SJCRH30 (cell line): ENCODE measurements at regions not wholly inside any gene's neighbourhood (a gene's known extent, or its start where the extent isn't known, plus 50 kb on each side); places are given as distances from the start of the nearest gene placed in this dataset.

Experiments
- DNase-seq, 2 experiments: peaks; one replicate each; pipeline ENCODE4 v3.0.0-alpha.2; 2015 to 2020
- H3K27ac ChIP-seq: fragments of 250-450 bp; sonication (Bioruptor Pico); 2 replicates; pipeline ENCODE4 v1.5.1; 2020; ENCODE audit warnings: mild to moderate bottlenecking, moderate library complexity
- H3K27me3 ChIP-seq: fragments of 250-450 bp; sonication (Bioruptor Pico); 2 replicates; pipeline ENCODE4 v1.5.1; 2020; ENCODE audit warnings: mild to moderate bottlenecking, moderate library complexity
- H3K36me3 ChIP-seq: fragments of 250-450 bp; sonication (Bioruptor Pico); 2 replicates; pipeline ENCODE4 v1.5.1; 2020; ENCODE audit warnings: mild to moderate bottlenecking, moderate library complexity
- H3K4me1 ChIP-seq: fragments of 250-450 bp; sonication (Bioruptor Pico); 2 replicates; pipeline ENCODE4 v1.5.1; 2020; ENCODE audit warnings: mild to moderate bottlenecking, moderate library complexity
- H3K4me3 ChIP-seq: fragments of 250-450 bp; sonication (Bioruptor Pico); 2 replicates; pipeline ENCODE4 v1.5.1; 2020; ENCODE audit warnings: mild to moderate bottlenecking, moderate library complexity
- H3K9me3 ChIP-seq: fragments of 250-450 bp; sonication (Bioruptor Pico); replicated peaks from 2 replicates; pipeline ENCODE4 v1.5.1; 2020; ENCODE audit warnings: mild to moderate bottlenecking, moderate library complexity

DNA sequence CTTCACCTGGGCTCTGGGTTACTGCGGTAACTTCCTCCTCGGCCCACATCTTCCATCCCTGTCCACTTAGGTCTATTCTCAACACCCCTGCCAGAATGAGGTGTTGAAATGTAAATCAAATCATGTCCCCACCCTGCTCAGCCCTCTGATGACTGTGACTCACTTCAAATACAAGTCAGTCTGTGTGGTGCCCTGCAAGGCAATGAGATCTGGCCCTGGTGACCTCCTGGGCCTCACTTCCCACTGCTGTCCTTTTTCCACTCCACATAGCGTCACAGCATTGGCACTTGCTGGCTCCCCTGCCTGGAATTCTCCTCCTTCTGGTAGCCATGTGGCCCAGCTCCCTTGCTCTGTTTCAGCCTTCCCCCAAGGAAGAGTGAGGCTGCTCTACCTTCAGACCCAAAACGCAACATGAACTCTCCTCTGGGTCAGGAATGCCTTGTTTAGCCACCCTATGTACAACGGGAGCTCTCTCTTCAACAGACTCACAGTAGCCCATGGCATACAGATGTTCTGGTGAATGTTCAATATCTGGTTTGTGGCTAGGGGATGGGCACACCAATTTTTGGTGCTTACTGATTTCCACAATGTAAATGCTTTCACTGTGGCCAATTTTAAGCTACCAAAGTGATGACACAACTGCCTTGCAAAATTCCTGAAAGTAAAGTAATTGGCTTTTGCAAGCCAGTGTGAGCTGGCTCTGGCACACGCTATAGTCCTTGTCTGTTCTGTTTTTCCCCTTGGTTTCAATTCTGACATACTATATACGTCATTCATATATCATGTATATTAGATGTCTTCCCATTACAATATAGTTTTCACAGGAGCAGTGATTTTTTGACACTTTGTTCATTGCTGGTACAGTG lies 550.3 kb upstream of the HS6ST1 start:
- Histone ChIP-seq H3K9me3 (no peaks in the 10 kb centered on the region), H3K4me1 (no peaks in the 10 kb centered on the region), H3K4me3 (no peak overlapping the region), H3K27ac (no peak overlapping the region), H3K27me3 (no peaks in the 10 kb centered on the region; the same call in 1 of the 2 replicates), H3K36me3 (no peaks in the 10 kb centered on the region)
- no peak for DNase-seq

DNA sequence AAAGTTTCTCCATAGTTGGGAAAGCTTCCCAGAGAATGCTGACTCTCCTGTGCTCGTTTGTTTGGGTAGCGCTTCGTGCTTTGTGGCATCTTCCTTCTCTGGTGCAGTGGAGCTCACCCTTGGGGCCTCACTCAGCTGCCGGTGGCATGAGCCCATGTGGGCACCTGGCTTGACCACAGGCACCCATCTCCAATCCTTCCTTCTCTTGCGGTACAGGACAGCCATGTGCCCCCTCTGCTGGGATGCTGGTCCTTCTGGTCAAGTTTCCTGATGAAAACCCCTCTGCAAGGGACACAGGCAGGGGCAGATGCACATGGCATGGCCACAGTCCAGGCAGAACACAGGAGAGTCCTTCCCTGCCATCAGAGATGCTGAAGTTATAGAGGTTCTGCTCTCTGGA lies 555.9 kb upstream of the HS6ST1 start:
- H3K4me1 ChIP-seq: no peaks in the 10 kb centered on the region
- DNase-seq: no peak
- H3K4me3 ChIP-seq: no peak overlapping the region
- no peak overlapping the region for H3K27ac ChIP-seq
- no peaks in the 10 kb centered on the region for H3K36me3 ChIP-seq
- H3K27me3 ChIP-seq: no peaks in the 10 kb centered on the region
- H3K9me3 ChIP-seq: no peaks in the 10 kb centered on the region

DNA sequence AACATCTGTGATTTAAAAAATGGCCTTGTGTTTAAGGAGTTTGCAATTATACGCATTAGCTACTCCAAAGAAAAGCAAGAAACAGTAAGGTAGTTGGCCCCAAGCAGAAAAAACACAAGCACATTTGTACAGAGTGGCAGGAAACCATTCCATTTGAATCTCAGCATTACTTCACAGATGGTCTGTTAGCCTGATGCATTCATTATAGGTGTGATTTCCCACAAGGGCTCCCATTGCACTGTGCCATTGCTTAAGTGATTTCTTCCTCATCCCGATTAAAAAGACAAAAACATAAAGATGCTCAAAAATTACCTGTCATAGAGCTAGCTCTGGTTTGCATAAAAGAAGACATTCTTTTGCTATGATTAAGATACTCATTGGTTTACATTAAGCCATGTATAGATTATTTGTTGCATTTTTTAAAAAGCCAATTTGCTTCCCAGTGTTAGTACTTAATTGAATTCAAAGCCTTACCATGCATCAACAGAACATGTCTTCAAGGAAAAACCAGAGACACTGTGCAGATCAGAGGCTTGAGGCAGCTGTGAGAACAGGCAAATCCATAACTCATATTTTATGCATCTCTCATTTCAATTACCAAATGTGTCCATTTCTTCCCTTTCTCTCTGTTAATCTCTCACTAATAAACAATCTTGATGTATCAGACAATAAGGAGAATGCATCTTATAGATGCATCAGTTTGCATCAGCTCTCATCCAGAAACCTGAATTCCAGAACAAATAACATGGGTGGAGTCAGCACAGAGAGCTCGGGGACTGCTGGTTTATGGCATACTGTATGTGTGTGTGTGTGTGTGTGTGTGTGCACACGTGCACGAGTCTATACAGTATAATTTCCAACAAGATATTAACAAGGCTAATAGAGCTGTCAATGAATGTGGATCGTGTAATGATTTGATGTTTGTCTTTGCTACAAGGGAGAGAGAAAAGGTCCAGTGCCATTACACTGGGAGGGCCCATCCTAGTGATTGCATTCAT lies 558.6 kb upstream of the HS6ST1 start:
- no peaks in the 10 kb centered on the region for H3K36me3 ChIP-seq
- no peaks in the 10 kb centered on the region for H3K9me3 ChIP-seq
- no peak overlapping the region for H3K27ac ChIP-seq
- no peak overlapping the region for H3K4me3 ChIP-seq
- no peaks in the 10 kb centered on the region for H3K27me3 ChIP-seq
- DNase-seq: no peak
- H3K4me1 ChIP-seq: no peaks in the 10 kb centered on the region

DNA sequence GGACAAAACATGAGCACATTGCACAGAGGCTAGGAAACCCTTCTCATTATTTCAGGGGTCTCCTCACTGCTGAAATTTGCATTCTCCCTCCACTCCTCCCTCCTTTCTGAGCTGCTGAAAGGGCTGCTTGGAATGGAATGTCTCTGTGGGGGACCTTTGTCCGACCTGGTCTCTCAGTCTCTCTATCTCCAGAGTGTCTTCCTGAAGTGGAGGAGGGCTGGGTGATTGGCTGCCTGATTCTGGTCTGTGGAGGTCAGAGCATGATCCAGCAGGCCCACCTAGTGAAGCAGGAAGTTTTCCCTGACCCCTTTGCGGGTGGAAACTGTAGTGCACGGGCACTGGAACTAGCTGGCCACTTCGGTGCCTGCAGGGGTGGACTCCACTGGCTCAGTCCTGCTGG lies 560.5 kb upstream of the HS6ST1 start:
- no peak overlapping the region for H3K4me3 ChIP-seq
- H3K4me1 ChIP-seq: no peaks in the 10 kb centered on the region
- DNase-seq: no peak
- H3K9me3 ChIP-seq: no peaks in the 10 kb centered on the region
- H3K27me3 ChIP-seq: no peaks in the 10 kb centered on the region
- H3K36me3 ChIP-seq: no peaks in the 10 kb centered on the region
- no peak overlapping the region for H3K27ac ChIP-seq

DNA sequence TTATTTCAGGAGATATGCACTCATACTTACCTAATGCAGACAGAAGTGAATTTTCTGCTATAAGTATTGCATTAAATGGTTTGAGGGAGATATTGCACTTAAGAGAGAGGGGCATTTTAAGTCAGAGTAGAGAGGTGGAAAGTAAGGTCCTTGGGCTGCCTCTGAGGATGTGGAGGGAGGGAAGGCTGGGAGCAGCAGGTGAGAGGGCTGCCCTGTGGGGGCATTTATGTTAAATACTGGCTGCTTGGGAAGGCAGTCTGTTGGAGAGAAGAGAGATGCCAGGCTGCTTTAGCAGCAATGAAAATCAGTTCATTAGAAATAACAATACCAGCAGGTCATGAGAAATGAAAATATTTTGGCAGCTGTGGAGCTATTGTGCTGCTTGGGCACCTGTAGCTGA lies 576.2 kb upstream of the HS6ST1 start:
- Histone ChIP-seq H3K36me3 (no peaks in the 10 kb centered on the region), H3K4me1 (no peaks in the 10 kb centered on the region), H3K9me3 (no peaks in the 10 kb centered on the region), H3K4me3 (no peak overlapping the region), H3K27ac (no peak overlapping the region), H3K27me3 (no peaks in the 10 kb centered on the region)
- DNase-seq: no peak

DNA sequence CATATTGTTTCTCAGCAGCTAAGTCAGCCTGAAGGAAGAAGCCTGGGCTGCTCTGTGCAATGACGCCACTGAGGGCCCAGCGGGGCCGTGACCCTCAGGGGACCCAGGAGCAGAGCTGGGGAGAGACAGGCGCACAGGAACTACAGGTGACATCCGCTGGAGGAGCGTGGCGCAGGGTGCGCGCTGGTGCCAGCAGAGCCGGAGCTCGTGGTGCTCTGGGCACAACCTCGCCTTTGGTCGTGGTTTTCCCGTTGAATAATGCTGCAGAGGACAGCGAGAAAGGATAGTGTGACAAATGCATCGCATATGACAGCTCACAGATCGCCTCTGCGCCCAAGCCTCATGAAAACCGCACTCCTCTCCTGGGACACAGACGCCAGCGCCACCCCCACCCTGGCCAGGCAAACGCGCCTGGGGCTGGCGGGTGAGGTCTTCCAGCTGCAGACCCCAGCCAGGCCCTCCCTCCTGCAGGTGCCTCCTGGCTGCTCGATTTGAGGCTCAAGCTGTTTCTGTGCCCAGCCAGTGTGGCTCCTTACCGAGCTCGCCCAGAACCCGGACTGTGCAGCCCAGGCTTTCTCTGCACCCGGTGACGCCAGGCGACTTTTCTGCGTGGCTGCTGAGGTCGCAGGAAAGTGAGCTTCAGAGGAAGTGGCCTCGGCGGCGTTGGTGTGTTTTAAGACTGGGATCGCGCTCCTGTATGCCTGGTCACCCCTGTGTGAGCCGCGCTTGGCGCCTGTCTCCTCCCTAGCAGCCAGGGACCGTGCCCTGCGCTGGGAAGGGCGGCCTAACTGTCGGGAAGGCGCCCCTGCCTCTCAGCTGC lies 583.1 kb upstream of the HS6ST1 start:
- no peaks in the 10 kb centered on the region for H3K36me3 ChIP-seq
- no peak overlapping the region for H3K27ac ChIP-seq
- no peaks in the 10 kb centered on the region for H3K4me1 ChIP-seq
- H3K9me3 ChIP-seq: no peaks in the 10 kb centered on the region
- no peak overlapping the region for H3K4me3 ChIP-seq
- DNase-seq: no peak
- H3K27me3 ChIP-seq: no peaks in the 10 kb centered on the region

DNA sequence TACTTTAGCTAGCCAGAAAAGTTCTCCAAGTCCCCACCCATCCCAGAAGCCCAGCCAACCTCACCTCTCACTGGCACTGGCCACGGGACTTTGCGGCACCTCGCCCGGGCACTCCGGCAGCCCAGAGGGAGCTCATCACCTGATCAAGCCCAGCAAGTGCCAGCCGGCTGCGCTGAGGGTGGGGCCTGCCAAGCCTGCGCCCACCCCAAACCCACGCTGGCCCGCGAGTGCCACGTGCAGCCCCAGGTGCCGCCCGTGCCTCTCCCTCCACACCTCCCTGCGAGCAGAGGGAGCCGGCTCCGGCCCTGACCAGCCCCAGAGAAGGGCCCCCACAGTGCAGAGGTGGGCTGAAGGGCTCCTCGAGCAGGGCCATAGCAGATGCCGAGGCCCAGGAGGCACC lies 585.0 kb upstream of the HS6ST1 start:
- H3K27ac ChIP-seq: no peak overlapping the region
- no peak overlapping the region for H3K4me3 ChIP-seq
- 0 out of 2 replicates have a peak, but pooled peaks cover 2% of the 10 kb centered on the region for H3K4me1 ChIP-seq
- no peaks in the 10 kb centered on the region for H3K27me3 ChIP-seq
- no peak for DNase-seq
- no peaks in the 10 kb centered on the region for H3K36me3 ChIP-seq
- H3K9me3 ChIP-seq: no peaks in the 10 kb centered on the region

DNA sequence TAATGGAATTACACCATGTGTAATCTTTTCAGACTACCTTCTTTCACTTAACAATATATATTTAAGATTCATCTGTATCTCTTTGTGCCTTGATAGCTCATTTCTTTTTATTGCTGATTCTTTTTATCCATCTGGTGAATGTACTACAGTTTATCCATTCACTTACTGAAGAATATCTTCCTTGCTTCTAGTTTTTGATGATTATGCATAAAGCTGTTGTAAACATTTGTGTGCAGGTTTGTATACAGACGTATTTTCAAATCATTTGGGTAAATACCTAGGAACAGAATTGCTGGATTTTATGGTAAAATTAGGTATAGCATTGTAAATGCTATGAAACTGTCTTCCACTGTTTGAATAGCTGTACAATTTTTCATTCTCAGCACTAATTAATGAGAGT lies 592.6 kb upstream of the HS6ST1 start:
- no peak for DNase-seq
- Histone ChIP-seq H3K4me3 (no peak overlapping the region), H3K9me3 (no peaks in the 10 kb centered on the region), H3K27me3 (no peaks in the 10 kb centered on the region), H3K36me3 (no peaks in the 10 kb centered on the region), H3K4me1 (0 out of 2 replicates have a peak, but pooled peaks cover 2% of the 10 kb centered on the region), H3K27ac (no peak overlapping the region)

DNA sequence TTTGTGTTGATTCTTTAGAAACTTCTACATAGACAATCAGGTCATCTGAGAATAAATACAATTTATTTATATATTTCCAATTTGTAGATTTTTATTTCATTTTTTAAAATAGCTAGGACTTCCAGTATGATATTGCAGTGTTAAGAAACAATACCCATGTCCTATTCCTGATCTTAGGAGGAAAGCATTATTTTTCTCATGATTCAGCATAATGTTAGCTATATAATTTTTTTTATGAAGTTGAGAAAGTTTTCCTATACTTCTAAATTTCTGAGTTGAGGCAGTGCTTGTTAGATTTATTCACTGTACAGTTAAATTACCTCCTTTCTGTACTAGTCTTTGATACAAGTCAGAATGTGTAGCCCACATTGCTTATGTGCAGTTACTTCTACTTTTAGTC lies 595.7 kb upstream of the HS6ST1 start:
- no peak overlapping the region for H3K27ac ChIP-seq
- no peaks in the 10 kb centered on the region for H3K9me3 ChIP-seq
- no peak overlapping the region for H3K4me3 ChIP-seq
- no peaks in the 10 kb centered on the region for H3K27me3 ChIP-seq
- no peaks in the 10 kb centered on the region for H3K36me3 ChIP-seq
- no peaks in the 10 kb centered on the region for H3K4me1 ChIP-seq
- no peak for DNase-seq

DNA sequence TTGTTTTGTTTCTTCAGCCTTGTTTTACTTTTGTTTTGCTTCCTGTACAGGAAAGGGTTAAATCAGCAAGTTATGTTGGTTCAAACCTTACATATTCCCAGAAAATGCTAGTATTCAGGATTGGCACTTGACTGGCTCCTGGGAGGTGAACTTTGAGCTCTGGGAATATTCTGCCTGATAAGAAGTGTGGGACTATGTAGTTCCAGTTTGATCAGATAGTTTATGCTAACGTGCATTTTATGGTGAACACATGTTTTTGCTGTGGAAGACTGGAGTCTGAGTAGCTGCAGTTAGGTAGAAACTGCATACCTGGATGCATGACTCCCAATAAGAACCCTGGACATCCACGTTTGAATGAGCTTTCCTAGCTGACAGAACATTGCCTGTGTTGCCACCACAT lies 603.1 kb upstream of the HS6ST1 start:
- Histone ChIP-seq H3K4me3 (no peak overlapping the region), H3K27ac (no peak overlapping the region), H3K9me3 (no peaks in the 10 kb centered on the region), H3K27me3 (no peaks in the 10 kb centered on the region), H3K36me3 (no peaks in the 10 kb centered on the region), H3K4me1 (no peaks in the 10 kb centered on the region)
- DNase-seq: no peak

DNA sequence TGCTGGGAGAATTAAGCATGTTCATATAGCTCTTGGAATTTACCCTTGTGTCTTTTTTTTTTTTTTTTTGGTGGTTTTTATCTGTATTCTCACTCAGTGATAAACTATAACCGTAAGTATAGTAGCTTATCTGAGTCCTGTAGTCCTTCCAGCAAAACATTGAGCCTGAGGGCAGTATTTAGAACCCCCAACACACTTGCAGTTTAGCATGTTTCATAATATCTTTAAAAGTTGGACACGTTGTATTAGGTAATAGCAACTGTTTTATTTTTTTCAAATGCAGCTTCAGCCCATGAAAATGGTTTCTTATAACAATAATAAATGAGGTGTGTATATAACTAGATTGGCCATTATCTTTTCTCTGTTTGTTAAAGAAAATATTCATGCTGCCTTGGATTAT lies 603.5 kb upstream of the HS6ST1 start:
- Histone ChIP-seq H3K27ac (no peak overlapping the region), H3K27me3 (no peaks in the 10 kb centered on the region), H3K4me3 (no peak overlapping the region), H3K9me3 (no peaks in the 10 kb centered on the region), H3K4me1 (no peaks in the 10 kb centered on the region), H3K36me3 (no peaks in the 10 kb centered on the region)
- no peak for DNase-seq

DNA sequence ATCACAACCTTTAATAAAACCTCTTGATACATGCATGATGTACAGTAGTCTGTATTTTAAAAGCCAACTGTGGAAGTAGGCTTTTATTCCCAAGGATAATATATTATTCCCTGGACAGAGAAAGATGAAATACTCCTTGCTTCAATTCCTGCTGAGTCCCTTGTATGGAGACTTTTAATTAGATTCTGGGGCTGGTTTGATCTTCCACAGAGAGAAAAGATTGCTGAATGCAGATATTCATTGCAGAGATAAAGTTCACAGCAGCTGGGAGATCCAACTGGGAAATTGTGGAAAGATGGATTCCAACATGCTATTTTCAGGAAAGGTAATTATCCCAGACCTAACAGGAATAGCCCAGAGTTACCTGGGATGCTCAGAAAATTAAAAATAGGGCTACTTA lies 607.0 kb upstream of the HS6ST1 start:
- Histone ChIP-seq H3K4me3 (no peak overlapping the region), H3K27me3 (no peaks in the 10 kb centered on the region), H3K36me3 (no peaks in the 10 kb centered on the region), H3K27ac (no peak overlapping the region), H3K9me3 (no peaks in the 10 kb centered on the region), H3K4me1 (no peaks in the 10 kb centered on the region)
- no peak for DNase-seq

DNA sequence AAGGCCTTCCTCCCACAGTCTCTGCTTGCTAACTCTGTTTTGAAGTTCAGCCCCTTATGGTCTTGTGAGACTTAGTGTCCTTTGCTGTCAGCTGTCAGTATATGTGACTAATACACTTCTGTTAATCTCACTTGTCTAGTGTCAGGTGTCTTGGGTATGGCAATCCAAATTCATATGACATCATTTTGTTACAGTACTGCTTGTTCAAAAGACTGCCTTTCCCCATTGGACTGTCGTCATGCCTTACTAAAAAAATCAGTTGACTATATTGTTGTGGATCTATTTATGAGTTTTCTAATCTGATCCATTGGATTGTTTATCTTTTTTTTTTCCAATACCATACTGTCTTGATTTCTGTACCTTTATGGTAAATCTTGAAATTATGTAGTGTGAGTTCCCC lies 611.4 kb upstream of the HS6ST1 start:
- Histone ChIP-seq H3K27ac (no peak overlapping the region), H3K9me3 (no peaks in the 10 kb centered on the region; the same call in 1 of the 2 replicates), H3K27me3 (no peaks in the 10 kb centered on the region), H3K4me3 (no peak overlapping the region), H3K4me1 (no peaks in the 10 kb centered on the region), H3K36me3 (no peaks in the 10 kb centered on the region)
- DNase-seq: peak in 1 of 2 experiments; percentile 4

DNA sequence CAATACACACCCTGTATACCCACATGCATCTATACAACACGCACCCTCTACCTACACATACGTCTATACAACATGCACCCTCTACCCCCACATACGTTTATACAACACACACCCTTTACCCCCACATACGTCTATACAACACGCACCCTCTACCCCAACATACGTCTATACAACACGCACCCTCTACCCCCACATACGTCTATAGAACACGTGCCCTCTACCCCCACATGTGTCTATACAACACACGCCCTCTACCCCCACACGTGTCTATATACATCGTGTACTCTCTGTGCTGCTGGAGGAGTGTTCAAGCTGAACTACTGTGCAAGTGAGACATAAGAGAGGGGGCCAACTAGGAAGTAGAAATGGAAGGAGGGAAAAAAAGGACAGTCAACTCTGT lies 621.7 kb upstream of the HS6ST1 start:
- Histone ChIP-seq H3K4me1 (no peaks in the 10 kb centered on the region), H3K36me3 (no peaks in the 10 kb centered on the region), H3K27ac (no peak overlapping the region), H3K27me3 (no peaks in the 10 kb centered on the region), H3K9me3 (no peaks in the 10 kb centered on the region), H3K4me3 (no peak overlapping the region)
- no peak for DNase-seq
